ENCODE measurements at regions not wholly inside any gene's neighbourhood (a gene's known extent, or its start where the extent isn't known, plus 50 kb on each side); places are given as distances from the start of the nearest gene placed in this dataset.

DNA sequence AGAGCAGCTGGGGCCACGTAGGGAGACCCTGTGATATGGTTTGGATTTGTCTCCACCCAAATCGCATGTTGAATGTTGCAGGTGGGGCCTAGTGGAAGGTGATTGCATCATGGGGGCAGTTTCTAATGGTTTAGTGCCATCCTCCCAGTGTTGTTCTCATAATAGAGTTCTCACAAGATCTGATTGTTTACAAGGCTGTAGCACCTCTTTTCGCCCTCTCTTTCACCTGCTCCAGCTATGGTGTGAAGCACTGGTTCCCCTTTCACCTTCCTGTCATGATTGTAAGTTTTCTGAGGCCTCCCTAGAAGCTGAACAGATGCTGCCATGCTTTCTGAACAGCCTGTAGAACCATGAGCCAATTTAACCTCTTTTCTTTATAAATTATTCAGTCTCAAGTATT, 198.9 kb upstream of the CBLB start:
- TF ChIP-seq, protein P1, sequence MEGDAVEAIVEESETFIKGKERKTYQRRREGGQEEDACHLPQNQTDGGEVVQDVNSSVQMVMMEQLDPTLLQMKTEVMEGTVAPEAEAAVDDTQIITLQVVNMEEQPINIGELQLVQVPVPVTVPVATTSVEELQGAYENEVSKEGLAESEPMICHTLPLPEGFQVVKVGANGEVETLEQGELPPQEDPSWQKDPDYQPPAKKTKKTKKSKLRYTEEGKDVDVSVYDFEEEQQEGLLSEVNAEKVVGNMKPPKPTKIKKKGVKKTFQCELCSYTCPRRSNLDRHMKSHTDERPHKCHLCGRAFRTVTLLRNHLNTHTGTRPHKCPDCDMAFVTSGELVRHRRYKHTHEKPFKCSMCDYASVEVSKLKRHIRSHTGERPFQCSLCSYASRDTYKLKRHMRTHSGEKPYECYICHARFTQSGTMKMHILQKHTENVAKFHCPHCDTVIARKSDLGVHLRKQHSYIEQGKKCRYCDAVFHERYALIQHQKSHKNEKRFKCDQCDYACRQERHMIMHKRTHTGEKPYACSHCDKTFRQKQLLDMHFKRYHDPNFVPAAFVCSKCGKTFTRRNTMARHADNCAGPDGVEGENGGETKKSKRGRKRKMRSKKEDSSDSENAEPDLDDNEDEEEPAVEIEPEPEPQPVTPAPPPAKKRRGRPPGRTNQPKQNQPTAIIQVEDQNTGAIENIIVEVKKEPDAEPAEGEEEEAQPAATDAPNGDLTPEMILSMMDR (IDR thresholded peaks at IDR 0.05) = no peak
- no peak for TF ChIP-seq POLR2A (IDR thresholded peaks at IDR 0.05)
